OCI-LY7 (cell line): ENCODE measurements at regions not wholly inside any gene's neighbourhood (a gene's known extent, or its start where the extent isn't known, plus 50 kb on each side); places are given as distances from the start of the nearest gene placed in this dataset.

Experiments used
- BruUV-seq: library from RNA; stranded (reverse); fragments of 400-500 nt; replicated peaks from 2 replicates; lab custom pipeline; 2021; lab: Mats Ljungman, UMichigan
- CTCF ChIA-PET: fragments of 300-600 bp; sonication (Branson Sonifier 250); formaldehyde crosslinking; loops from one replicate; lab custom pipeline; 2022; ENCODE audit warnings: antibody characterized with exemption; ENCODE audit not compliant: unreplicated experiment; lab: Charles Lee
- POLR2A ChIA-PET: fragments of 300-600 bp; sonication (Branson Sonifier 250); formaldehyde crosslinking; loops from one replicate; lab custom pipeline; 2022; ENCODE audit warnings: antibody characterized with exemption; lab: Charles Lee
- DNase-seq: peaks from one replicate; pipeline ENCODE4 v3.0.0-alpha.2; 2015; ENCODE audit warnings: low spot score
- H2AFZ ChIP-seq: fragments of 200-600 bp; sonication (generic), shearing (Covaris generic); 2 replicates; pipeline ENCODE4 v1.6.1; 2014; ENCODE audit warnings: mild to moderate bottlenecking, antibody characterized with exemption, low read length, moderate library complexity
- H3K27ac ChIP-seq: fragments of 200-600 bp; sonication (generic); 2 replicates; pipeline ENCODE4 v1.5.1; 2014; ENCODE audit warnings: mixed run types, low read depth, mild to moderate bottlenecking, moderate library complexity, low read length, inconsistent platforms; ENCODE audit not compliant: poor library complexity, severe bottlenecking
- H3K36me3 ChIP-seq: fragments of 200-600 bp; sonication (generic); 2 replicates; pipeline ENCODE4 v1.6.1; 2014; ENCODE audit warnings: mild to moderate bottlenecking, antibody characterized with exemption, low read length, moderate library complexity, mixed read lengths; ENCODE audit not compliant: insufficient read depth
- H3K4me1 ChIP-seq: fragments of 200-600 bp; sonication (generic); 2 replicates; pipeline ENCODE4 v1.5.1; 2014; ENCODE audit warnings: mild to moderate bottlenecking, low read length; ENCODE audit not compliant: insufficient read depth, poor library complexity, severe bottlenecking
- H3K4me2 ChIP-seq: fragments of 200-600 bp; sonication (generic); 2 replicates; pipeline ENCODE4 v1.6.1; 2014; ENCODE audit warnings: mild to moderate bottlenecking, low read length
- H3K4me3 ChIP-seq: fragments of 200-600 bp; sonication (generic); 2 replicates; pipeline ENCODE4 v1.5.1; 2014; ENCODE audit warnings: mild to moderate bottlenecking, low read depth, low read length; ENCODE audit not compliant: poor library complexity, severe bottlenecking
- H3K79me2 ChIP-seq: fragments of 200-600 bp; sonication (generic); 2 replicates; pipeline ENCODE4 v1.6.1; 2016; ENCODE audit warnings: low read depth, mild to moderate bottlenecking, low read length, moderate library complexity, mixed read lengths; ENCODE audit not compliant: insufficient read depth
- H3K9me2 ChIP-seq: fragments of 200-600 bp; sonication (generic); 2 replicates; pipeline ENCODE4 v1.6.1; 2016; ENCODE audit warnings: mild to moderate bottlenecking, low read length, mixed read lengths; ENCODE audit not compliant: insufficient read depth
- H3K9me3 ChIP-seq: fragments of 200-600 bp; sonication (generic); 2 replicates; pipeline ENCODE4 v1.6.1; 2014; ENCODE audit warnings: mild to moderate bottlenecking, mixed run types, low read length, mixed read lengths
- H4K20me1 ChIP-seq: fragments of 200-600 bp; sonication (generic); 2 replicates; pipeline ENCODE4 v1.6.1; 2014; ENCODE audit warnings: mild to moderate bottlenecking, antibody characterized with exemption, low read length, moderate library complexity, mixed read lengths; ENCODE audit not compliant: insufficient read depth
- EZH2phosphoT487 ChIP-seq: fragments of 200-600 bp; sonication (generic); IDR thresholded peaks from 2 replicates; pipeline ENCODE4 v1.6.1; 2018; ENCODE audit warnings: low read depth, borderline replicate concordance, mild to moderate bottlenecking, mixed run types, antibody characterized with exemption, low read length, moderate library complexity, mixed read lengths
- intact Hi-C: fragments of 100-400 bp; cut with micrococcal nuclease; formaldehyde crosslinking; loops from one replicate; pipeline ENCODE4 v1.10.0; 2022; ENCODE audit not compliant: unreplicated experiment
- TF ChIP-seq, protein P1 (sequence below): fragments of 200-600 bp; sonication (generic); conservative IDR thresholded peaks from 2 replicates; pipeline ENCODE4 v1.5.1; 2014; ENCODE audit warnings: mild to moderate bottlenecking, antibody characterized with exemption, low read length, moderate library complexity, mixed read lengths

DNA sequence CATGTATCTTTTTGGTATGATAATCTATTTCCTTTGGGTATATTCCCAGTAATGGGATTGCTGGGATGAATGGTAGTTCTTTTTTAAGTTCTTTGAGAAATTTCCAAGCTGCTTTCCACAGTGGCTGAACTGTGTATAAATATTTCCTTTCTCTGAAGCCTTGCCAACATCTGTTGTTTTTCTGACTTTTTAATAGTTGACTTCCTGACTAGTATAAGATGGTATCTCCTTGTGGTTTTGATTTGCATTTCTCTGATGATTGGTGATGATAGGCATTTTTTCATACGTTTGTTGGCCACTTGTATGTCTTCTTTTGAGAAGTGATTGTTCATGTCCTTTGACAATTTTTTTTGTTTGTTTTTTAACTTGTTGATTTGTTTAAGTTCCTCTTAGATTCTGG is 61.6 kb upstream of the PCDH17 start:
- Histone ChIP-seq H2AFZ (no peak overlapping the region), H4K20me1 (no peaks in the 10 kb centered on the region), H3K9me3 (no peaks in the 10 kb centered on the region), H3K27ac (no peak overlapping the region), H3K36me3 (no peaks in the 10 kb centered on the region), H3K9me2 (no peaks in the 10 kb centered on the region), H3K4me1 (no peaks in the 10 kb centered on the region), H3K79me2 (no peaks in the 10 kb centered on the region), H3K4me2 (no peak overlapping the region), H3K4me3 (no peak overlapping the region)
- intact Hi-C loops, result no loop called here
- no peak for DNase-seq
- no TSS peak for BruUV-seq
- TF ChIP-seq, protein P1, sequence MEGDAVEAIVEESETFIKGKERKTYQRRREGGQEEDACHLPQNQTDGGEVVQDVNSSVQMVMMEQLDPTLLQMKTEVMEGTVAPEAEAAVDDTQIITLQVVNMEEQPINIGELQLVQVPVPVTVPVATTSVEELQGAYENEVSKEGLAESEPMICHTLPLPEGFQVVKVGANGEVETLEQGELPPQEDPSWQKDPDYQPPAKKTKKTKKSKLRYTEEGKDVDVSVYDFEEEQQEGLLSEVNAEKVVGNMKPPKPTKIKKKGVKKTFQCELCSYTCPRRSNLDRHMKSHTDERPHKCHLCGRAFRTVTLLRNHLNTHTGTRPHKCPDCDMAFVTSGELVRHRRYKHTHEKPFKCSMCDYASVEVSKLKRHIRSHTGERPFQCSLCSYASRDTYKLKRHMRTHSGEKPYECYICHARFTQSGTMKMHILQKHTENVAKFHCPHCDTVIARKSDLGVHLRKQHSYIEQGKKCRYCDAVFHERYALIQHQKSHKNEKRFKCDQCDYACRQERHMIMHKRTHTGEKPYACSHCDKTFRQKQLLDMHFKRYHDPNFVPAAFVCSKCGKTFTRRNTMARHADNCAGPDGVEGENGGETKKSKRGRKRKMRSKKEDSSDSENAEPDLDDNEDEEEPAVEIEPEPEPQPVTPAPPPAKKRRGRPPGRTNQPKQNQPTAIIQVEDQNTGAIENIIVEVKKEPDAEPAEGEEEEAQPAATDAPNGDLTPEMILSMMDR, result no peak
- no peak for TF ChIP-seq EZH2phosphoT487
- ChIA-PET POLR2A (no interaction called here), CTCF (no interaction called here)
